ENCODE measurements at regions not wholly inside any gene's neighbourhood (a gene's known extent, or its start where the extent isn't known, plus 50 kb on each side); places are given as distances from the start of the nearest gene placed in this dataset.

DNA sequence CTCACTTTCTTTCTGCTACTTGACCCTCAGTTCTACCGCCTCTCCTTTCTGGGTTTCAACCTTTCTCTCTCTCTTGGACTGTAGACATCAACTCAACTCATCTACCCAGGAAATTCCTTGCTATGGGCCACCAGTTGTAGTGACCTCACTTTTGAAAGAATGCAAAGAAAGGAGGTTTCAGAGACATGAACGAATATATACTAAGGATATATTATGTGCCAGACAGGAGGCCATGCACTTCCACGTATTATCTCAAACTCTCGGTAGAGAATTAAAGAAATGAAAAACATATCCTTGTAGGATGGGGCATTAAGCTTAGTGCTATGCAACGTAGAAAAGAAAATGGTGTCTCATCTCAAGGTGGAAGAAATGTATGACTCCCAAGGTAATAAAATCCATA lies 67.3 kb upstream of the NT5E start:
- Histone ChIP-seq H3K4me1 (ENCODE audit: control insufficient read depth, low read depth, low read length) (no peaks in the 10 kb centered on the region), H3K79me2 (ENCODE audit: control insufficient read depth, insufficient read depth, low read length) (no peaks in the 10 kb centered on the region), H3K27me3 (ENCODE audit: insufficient read depth, low read length, poor library complexity) (no peaks in the 10 kb centered on the region), H3K56ac (ENCODE audit: low read length) (no peak overlapping the region), H3K18ac (ENCODE audit: low read length) (no peak overlapping the region), H3K79me1 (ENCODE audit: low read length) (no peaks in the 10 kb centered on the region), H3K27ac (ENCODE audit: low read depth, low read length) (no peak overlapping the region), H3K4ac (ENCODE audit: low read depth, low read length) (no peak overlapping the region), H4K5ac (ENCODE audit: low read length) (no peak overlapping the region), H3K23ac (ENCODE audit: low read length) (no peak overlapping the region), H4K8ac (ENCODE audit: low read depth, low read length) (no peak overlapping the region), H2BK120ac (ENCODE audit: low read depth, low read length) (no peak overlapping the region), H3K36me3 (ENCODE audit: control insufficient read depth, insufficient read depth, low read length) (no peaks in the 10 kb centered on the region), H2AK5ac (ENCODE audit: low read length) (no peak overlapping the region), H3K4me2 (ENCODE audit: low read length) (no peak overlapping the region), H3K4me3 (ENCODE audit: low read length) (no peak overlapping the region), H2BK15ac (replicated peaks; ENCODE audit: low read depth) (no peak overlapping the region), H3K9ac (ENCODE audit: low read length) (no peak overlapping the region), H2BK5ac (ENCODE audit: low read length) (no peak overlapping the region)
- no peak for DNase-seq
- WGBS (ENCODE audit: extremely low coverage, insufficient coverage, low lambda C conversion rate), result no CpG with 5 or more reads among the region's 5 CpGs

DNA sequence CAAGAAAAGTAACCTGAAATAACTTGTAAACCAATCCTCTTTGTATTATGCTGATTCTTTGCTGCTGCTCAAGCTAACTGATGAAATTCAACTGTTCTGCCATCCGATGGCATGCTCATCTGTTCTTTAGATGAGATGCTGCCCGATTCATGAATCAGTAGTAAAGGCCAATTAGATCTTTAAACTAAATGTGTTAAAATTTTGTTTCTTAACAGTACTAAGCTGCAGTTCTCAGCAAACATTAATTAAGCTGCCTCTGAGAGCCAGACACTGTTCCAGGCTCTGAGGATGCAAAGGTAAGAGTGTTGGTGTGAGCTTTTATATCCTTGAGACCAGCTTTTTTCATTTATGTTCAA lies 77.0 kb upstream of the NT5E start:
- Histone ChIP-seq H3K79me1 (ENCODE audit: low read length) (no peaks in the 10 kb centered on the region), H3K4ac (ENCODE audit: low read depth, low read length) (no peak overlapping the region), H2AK5ac (ENCODE audit: low read length) (no peak overlapping the region), H3K23ac (ENCODE audit: low read length) (no peak overlapping the region), H3K4me2 (ENCODE audit: low read length) (no peak overlapping the region), H2BK120ac (ENCODE audit: low read depth, low read length) (no peak overlapping the region), H3K27me3 (ENCODE audit: insufficient read depth, low read length, poor library complexity) (no peaks in the 10 kb centered on the region), H3K4me1 (ENCODE audit: control insufficient read depth, low read depth, low read length) (no peaks in the 10 kb centered on the region), H3K27ac (ENCODE audit: low read depth, low read length) (no peak overlapping the region), H3K4me3 (ENCODE audit: low read length) (no peak overlapping the region), H3K9ac (ENCODE audit: low read length) (no peak overlapping the region), H2BK5ac (ENCODE audit: low read length) (no peak overlapping the region), H2BK15ac (replicated peaks; ENCODE audit: low read depth) (no peak overlapping the region), H3K56ac (ENCODE audit: low read length) (no peak overlapping the region), H3K36me3 (ENCODE audit: control insufficient read depth, insufficient read depth, low read length) (no peaks in the 10 kb centered on the region), H4K5ac (ENCODE audit: low read length) (no peak overlapping the region), H3K79me2 (ENCODE audit: control insufficient read depth, insufficient read depth, low read length) (no peaks in the 10 kb centered on the region), H3K18ac (ENCODE audit: low read length) (no peak overlapping the region), H4K8ac (ENCODE audit: low read depth, low read length) (no peak overlapping the region)
- WGBS (ENCODE audit: extremely low coverage, insufficient coverage, low lambda C conversion rate), result no CpG with 5 or more reads among the region's 2 CpGs
- DNase-seq, result no peak

DNA sequence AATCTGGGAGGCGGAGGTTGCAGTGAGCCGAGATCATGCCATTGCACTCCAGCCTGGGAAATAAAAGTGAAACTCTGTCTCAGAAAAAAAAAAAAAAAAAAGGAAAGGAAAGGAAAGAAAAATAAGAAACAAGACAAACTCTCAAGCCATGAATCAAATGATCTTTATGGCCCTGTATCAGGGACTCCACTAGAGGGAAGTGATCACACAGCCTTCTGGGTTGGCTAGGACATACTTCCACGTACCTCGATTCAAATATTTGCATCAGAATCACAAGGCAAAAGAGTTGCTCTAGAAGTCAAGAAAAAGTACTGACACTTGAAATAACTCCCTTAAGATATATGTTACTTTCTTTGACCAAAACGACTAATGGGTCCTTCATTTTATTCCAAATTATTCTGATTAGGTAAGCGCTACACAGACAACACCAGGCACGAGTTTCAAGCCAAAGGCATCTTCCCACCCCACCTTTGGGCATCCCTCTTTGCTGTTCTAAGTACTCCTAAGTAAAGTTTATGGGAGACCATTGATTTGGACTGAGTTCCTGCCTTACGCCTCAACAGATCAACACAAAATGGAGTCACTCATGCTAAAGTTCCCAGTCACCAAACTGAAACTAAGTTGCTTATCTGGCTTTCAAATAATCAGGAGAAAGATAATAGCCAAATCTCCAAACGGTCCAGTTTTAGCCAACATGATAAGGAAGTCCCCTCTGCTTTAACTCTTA lies 77.5 kb upstream of the NT5E start:
- Histone ChIP-seq H4K8ac (ENCODE audit: low read depth, low read length) (no peak overlapping the region), H2BK5ac (ENCODE audit: low read length) (no peak overlapping the region), H3K4me3 (ENCODE audit: low read length) (no peak overlapping the region), H4K5ac (ENCODE audit: low read length) (no peak overlapping the region), H3K18ac (ENCODE audit: low read length) (no peak overlapping the region), H3K36me3 (ENCODE audit: control insufficient read depth, insufficient read depth, low read length) (no peaks in the 10 kb centered on the region), H3K27ac (ENCODE audit: low read depth, low read length) (no peak overlapping the region), H3K4me2 (ENCODE audit: low read length) (no peak overlapping the region), H3K79me2 (ENCODE audit: control insufficient read depth, insufficient read depth, low read length) (no peaks in the 10 kb centered on the region), H2BK15ac (replicated peaks; ENCODE audit: low read depth) (no peak overlapping the region), H3K27me3 (ENCODE audit: insufficient read depth, low read length, poor library complexity) (no peaks in the 10 kb centered on the region), H3K4ac (ENCODE audit: low read depth, low read length) (no peak overlapping the region), H3K23ac (ENCODE audit: low read length) (no peak overlapping the region), H3K4me1 (ENCODE audit: control insufficient read depth, low read depth, low read length) (no peaks in the 10 kb centered on the region), H2BK120ac (ENCODE audit: low read depth, low read length) (no peak overlapping the region), H2AK5ac (ENCODE audit: low read length) (no peak overlapping the region), H3K79me1 (ENCODE audit: low read length) (no peaks in the 10 kb centered on the region), H3K9ac (ENCODE audit: low read length) (no peak overlapping the region), H3K56ac (ENCODE audit: low read length) (no peak overlapping the region)
- no peak for DNase-seq
- no CpG with 5 or more reads among the region's 9 CpGs for WGBS (ENCODE audit: extremely low coverage, insufficient coverage, low lambda C conversion rate)

DNA sequence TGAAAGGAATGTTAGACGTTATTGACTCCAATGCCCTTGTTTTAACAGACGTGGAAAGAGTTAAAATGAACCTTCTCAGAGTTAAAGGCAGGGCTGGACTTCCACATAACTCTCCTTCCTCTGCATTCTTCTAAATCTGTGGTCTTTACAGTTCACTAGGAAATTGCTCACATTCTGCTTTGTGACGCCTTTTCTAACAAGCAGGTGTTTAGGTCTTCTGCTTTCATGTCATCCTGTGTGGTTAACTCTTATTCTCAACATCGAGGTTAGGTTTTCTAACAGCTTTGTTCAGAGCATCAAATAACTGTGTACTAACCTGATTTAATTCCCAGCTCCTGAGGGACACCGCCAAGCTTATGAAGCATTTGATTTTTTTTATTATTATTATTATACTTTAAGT lies 81.3 kb upstream of the NT5E start:
- Histone ChIP-seq H2BK120ac (ENCODE audit: low read depth, low read length) (no peak overlapping the region), H4K8ac (ENCODE audit: low read depth, low read length) (no peak overlapping the region), H3K9ac (ENCODE audit: low read length) (no peak overlapping the region), H2BK5ac (ENCODE audit: low read length) (no peak overlapping the region), H3K4me1 (ENCODE audit: control insufficient read depth, low read depth, low read length) (no peaks in the 10 kb centered on the region), H3K27ac (ENCODE audit: low read depth, low read length) (no peak overlapping the region), H2AK5ac (ENCODE audit: low read length) (no peak overlapping the region), H3K56ac (ENCODE audit: low read length) (no peak overlapping the region), H3K79me2 (ENCODE audit: control insufficient read depth, insufficient read depth, low read length) (no peaks in the 10 kb centered on the region), H2BK15ac (replicated peaks; ENCODE audit: low read depth) (no peak overlapping the region), H3K4me3 (ENCODE audit: low read length) (no peak overlapping the region), H3K4me2 (ENCODE audit: low read length) (no peak overlapping the region), H3K4ac (ENCODE audit: low read depth, low read length) (no peak overlapping the region), H3K18ac (ENCODE audit: low read length) (no peak overlapping the region), H4K5ac (ENCODE audit: low read length) (no peak overlapping the region), H3K27me3 (ENCODE audit: insufficient read depth, low read length, poor library complexity) (no peaks in the 10 kb centered on the region), H3K23ac (ENCODE audit: low read length) (no peak overlapping the region), H3K79me1 (ENCODE audit: low read length) (no peaks in the 10 kb centered on the region), H3K36me3 (ENCODE audit: control insufficient read depth, insufficient read depth, low read length) (no peaks in the 10 kb centered on the region)
- DNase-seq, result no peak
- no CpG with 5 or more reads among the region's 5 CpGs for WGBS (ENCODE audit: extremely low coverage, insufficient coverage, low lambda C conversion rate)

DNA sequence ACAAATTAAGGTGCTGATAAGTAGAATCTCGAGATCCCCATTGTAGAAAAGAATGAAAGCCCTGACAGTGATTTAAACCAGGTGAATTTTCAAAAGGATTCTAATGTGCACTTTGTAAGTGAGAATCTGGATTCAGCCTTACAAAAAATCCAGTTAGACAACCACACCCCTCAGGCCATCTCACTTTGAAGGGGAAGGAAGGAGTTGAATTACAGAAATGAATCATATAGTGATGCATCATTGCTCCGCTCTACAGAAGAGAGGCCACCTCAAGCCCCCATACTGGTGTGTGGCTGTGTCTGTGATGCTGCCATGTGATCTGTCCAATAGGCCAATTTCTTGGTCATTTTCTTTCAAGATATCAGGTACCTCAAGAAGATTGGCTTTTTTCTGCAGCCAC lies 85.5 kb upstream of the NT5E start:
- H3K56ac ChIP-seq (ENCODE audit: low read length), result no peak overlapping the region
- H3K36me3 ChIP-seq (ENCODE audit: control insufficient read depth, insufficient read depth, low read length), result no peaks in the 10 kb centered on the region
- no peak overlapping the region for H3K9ac ChIP-seq (ENCODE audit: low read length)
- no peaks in the 10 kb centered on the region for H3K4me1 ChIP-seq (ENCODE audit: control insufficient read depth, low read depth, low read length)
- DNase-seq, result no peak
- no peak overlapping the region for H4K5ac ChIP-seq (ENCODE audit: low read length)
- no CpG with 5 or more reads among the region's 2 CpGs for WGBS (ENCODE audit: extremely low coverage, insufficient coverage, low lambda C conversion rate)
- no peak overlapping the region for H3K23ac ChIP-seq (ENCODE audit: low read length)
- H2BK5ac ChIP-seq (ENCODE audit: low read length), result no peak overlapping the region
- no peak overlapping the region for H2BK120ac ChIP-seq (ENCODE audit: low read depth, low read length)
- H3K79me2 ChIP-seq (ENCODE audit: control insufficient read depth, insufficient read depth, low read length), result no peaks in the 10 kb centered on the region
- no peak overlapping the region for H3K27ac ChIP-seq (ENCODE audit: low read depth, low read length)
- no peak overlapping the region for H3K18ac ChIP-seq (ENCODE audit: low read length)
- H3K79me1 ChIP-seq (ENCODE audit: low read length), result no peaks in the 10 kb centered on the region
- no peak overlapping the region for H4K8ac ChIP-seq (ENCODE audit: low read depth, low read length)
- no peak overlapping the region for H2BK15ac ChIP-seq (replicated peaks; ENCODE audit: low read depth)
- H3K4me3 ChIP-seq (ENCODE audit: low read length), result no peak overlapping the region
- H3K4me2 ChIP-seq (ENCODE audit: low read length), result no peak overlapping the region
- H3K27me3 ChIP-seq (ENCODE audit: insufficient read depth, low read length, poor library complexity), result no peaks in the 10 kb centered on the region
- H2AK5ac ChIP-seq (ENCODE audit: low read length), result no peak overlapping the region
- no peak overlapping the region for H3K4ac ChIP-seq (ENCODE audit: low read depth, low read length)

DNA sequence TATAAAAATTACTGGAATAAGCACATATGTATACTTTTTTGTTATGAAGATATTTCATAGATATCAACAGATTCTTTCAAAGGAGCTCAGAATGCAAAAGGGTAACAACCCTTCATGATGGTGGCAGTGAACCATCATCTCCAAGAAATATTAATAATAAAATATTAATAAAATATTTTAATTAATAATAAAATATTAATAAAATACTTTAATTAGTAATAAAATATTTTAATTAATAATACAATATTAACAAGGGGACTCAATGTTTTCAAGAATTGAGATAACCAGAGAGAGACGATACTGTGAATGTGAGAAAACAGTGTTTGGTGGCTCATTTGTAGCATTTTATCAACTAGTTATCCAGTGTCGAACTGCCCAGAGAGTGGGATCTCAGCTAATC lies 86.0 kb upstream of the NT5E start:
- Histone ChIP-seq H3K4ac (ENCODE audit: low read depth, low read length) (no peak overlapping the region), H2AK5ac (ENCODE audit: low read length) (no peak overlapping the region), H3K56ac (ENCODE audit: low read length) (no peak overlapping the region), H3K79me1 (ENCODE audit: low read length) (no peaks in the 10 kb centered on the region), H3K4me1 (ENCODE audit: control insufficient read depth, low read depth, low read length) (no peaks in the 10 kb centered on the region), H3K4me2 (ENCODE audit: low read length) (no peak overlapping the region), H3K4me3 (ENCODE audit: low read length) (no peak overlapping the region), H3K27ac (ENCODE audit: low read depth, low read length) (no peak overlapping the region), H3K18ac (ENCODE audit: low read length) (no peak overlapping the region), H3K79me2 (ENCODE audit: control insufficient read depth, insufficient read depth, low read length) (no peaks in the 10 kb centered on the region), H4K8ac (ENCODE audit: low read depth, low read length) (no peak overlapping the region), H2BK120ac (ENCODE audit: low read depth, low read length) (no peak overlapping the region), H3K36me3 (ENCODE audit: control insufficient read depth, insufficient read depth, low read length) (no peaks in the 10 kb centered on the region), H3K9ac (ENCODE audit: low read length) (no peak overlapping the region), H4K5ac (ENCODE audit: low read length) (no peak overlapping the region), H2BK15ac (replicated peaks; ENCODE audit: low read depth) (no peak overlapping the region), H2BK5ac (ENCODE audit: low read length) (no peak overlapping the region), H3K23ac (ENCODE audit: low read length) (no peak overlapping the region), H3K27me3 (ENCODE audit: insufficient read depth, low read length, poor library complexity) (no peaks in the 10 kb centered on the region)
- no peak for DNase-seq
- no CpG with 5 or more reads among the region's 2 CpGs for WGBS (ENCODE audit: extremely low coverage, insufficient coverage, low lambda C conversion rate)
